K562 (cell line): ENCODE measurements at regions not wholly inside any gene's neighbourhood (a gene's known extent, or its start where the extent isn't known, plus 50 kb on each side); places are given as distances from the start of the nearest gene placed in this dataset.

ENCODE experiments used
- ATAC-seq: fragments of 200-7000 bp; cut with Tn5 transposase; 3 replicates; pipeline ENCODE4 v1.9.1; 2020; ENCODE audit warnings: moderate library complexity
- BruUV-seq: library from RNA; stranded (reverse); fragments of 400-500 nt; replicated peaks from 2 replicates; lab custom pipeline; 2021; lab: Mats Ljungman, UMichigan
- CTCF ChIA-PET: fragments of 300-600 bp; formaldehyde crosslinking; extraction: SDS; loops from one replicate; lab custom pipeline; 2021; ENCODE audit warnings: low intra/inter-chr PET ratio; lab: Yijun Ruan, JAX
- POLR2A ChIA-PET: fragments of 300-600, 350-650 bp; sonication (Branson Sonifier 250); formaldehyde crosslinking; extraction: SDS; loops from one replicate; lab custom pipeline; 2021; ENCODE audit warnings: antibody characterized with exemption, inconsistent platforms; lab: Yijun Ruan, JAX
- DNase-seq, 4 experiments: peaks; one replicate each; pipeline versions ENCODE4 v3.0.0 to v3.0.0-alpha.2; 2011 to 2018; ENCODE audit warnings: low spot score in 3 of 4, mixed read lengths in 3 of 4; ENCODE audit errors: extremely low read depth in 1 of 4
- FAIRE-seq: peaks from 2 replicates; lab custom pipeline; 2011; peaks lifted over from hg19 to GRCh38; lab: Jason Lieb, UNC
- H2AFZ ChIP-seq: 2 replicates; pipeline ENCODE4 v1.6.0; 2011; ENCODE audit warnings: low read depth, low read length, control low read depth, inconsistent platforms
- H3K27ac ChIP-seq: fragments of 200-600 bp; 3 replicates; pipeline ENCODE4 v1.8.0; 2011; ENCODE audit warnings: low read depth, mild to moderate bottlenecking, control low read depth, inconsistent platforms, low read length, moderate library complexity, mixed read lengths; ENCODE audit errors: extremely low read depth
- H3K27me3 ChIP-seq, 2 experiments: fragments of 300-600 bp in 1 of 2; 2 replicates in 1 of 2; 3 replicates in 1 of 2; pipeline versions ENCODE4 v1.6.0 to v1.8.0; 2011; ENCODE audit warnings: inconsistent platforms in 2 of 2, low read length in 2 of 2, mild to moderate bottlenecking in 1 of 2, mixed read lengths in 1 of 2, moderate library complexity in 1 of 2; ENCODE audit not compliant: control insufficient read depth in 2 of 2, insufficient read depth in 2 of 2
- H3K36me3 ChIP-seq: fragments of 300-600 bp; 3 replicates; pipeline ENCODE4 v1.8.0; 2011; ENCODE audit warnings: mild to moderate bottlenecking, low read length, inconsistent platforms; ENCODE audit not compliant: control insufficient read depth, insufficient read depth
- H3K4me1 ChIP-seq, 2 experiments: fragments of 200-600 bp in 1 of 2; replicated peaks in 1 of 2; 2 replicates in 1 of 2; 3 replicates in 1 of 2; pipeline versions ENCODE4 v1.5.1 to v1.8.0; 2011; ENCODE audit warnings: inconsistent platforms in 2 of 2, low read length in 2 of 2, mild to moderate bottlenecking in 1 of 2, mixed read lengths in 1 of 2, moderate library complexity in 1 of 2; ENCODE audit not compliant: control insufficient read depth in 2 of 2, insufficient read depth in 2 of 2
- H3K4me2 ChIP-seq: 2 replicates; pipeline ENCODE4 v1.6.1; 2011; ENCODE audit warnings: low read length, control low read depth, inconsistent platforms, mixed read lengths; ENCODE audit not compliant: insufficient read depth
- H3K4me3 ChIP-seq: fragments of 200-600 bp; sonication (generic), shearing (Covaris generic); 2 replicates; pipeline ENCODE4 v1.5.1; 2016; ENCODE audit warnings: control low read depth, inconsistent platforms
- H3K79me2 ChIP-seq: fragments of 200-600 bp; 3 replicates; pipeline ENCODE4 v1.8.0; 2011; ENCODE audit warnings: low read length, inconsistent platforms; ENCODE audit not compliant: control insufficient read depth, insufficient read depth
- H3K9ac ChIP-seq, 2 experiments: 2 replicates each; pipeline versions ENCODE4 v1.6.0 to v1.6.1; 2011; ENCODE audit warnings: low read depth in 2 of 2, low read length in 2 of 2, control low read depth in 1 of 2, inconsistent platforms in 1 of 2, mild to moderate bottlenecking in 1 of 2, mixed read lengths in 1 of 2; ENCODE audit not compliant: insufficient read depth in 1 of 2
- H3K9me1 ChIP-seq: one replicate; pipeline ENCODE4 v1.6.0; 2011; ENCODE audit warnings: inconsistent platforms, mild to moderate bottlenecking, low read length, moderate library complexity; ENCODE audit not compliant: control insufficient read depth, insufficient read depth
- H3K9me3 ChIP-seq: replicated peaks from 2 replicates; pipeline ENCODE4 v1.5.1; 2011; ENCODE audit warnings: low read depth, low read length, inconsistent platforms; ENCODE audit not compliant: control insufficient read depth, insufficient read depth
- H4K20me1 ChIP-seq: replicated peaks from 2 replicates; pipeline ENCODE4 v1.6.1; 2011; ENCODE audit warnings: low read length, inconsistent platforms, mixed read lengths; ENCODE audit not compliant: control insufficient read depth, insufficient read depth
- HDAC1 ChIP-seq, 2 experiments: fragments of 450-650 bp; IDR thresholded peaks; 2 replicates each; pipeline ENCODE4 v1.6.1; 2016 to 2017; ENCODE audit warnings: inconsistent platforms in 1 of 2, mild to moderate bottlenecking in 1 of 2, moderate library complexity in 1 of 2
- MTA3 ChIP-seq: fragments of 450-650 bp; formaldehyde crosslinking; IDR thresholded peaks from 2 replicates; pipeline ENCODE4 v1.6.1; 2017; ENCODE audit warnings: mild to moderate bottlenecking, borderline replicate concordance
- NFE2 ChIP-seq: IDR thresholded peaks from 2 replicates; pipeline ENCODE4 v1.6.1; 2014; ENCODE audit warnings: antibody characterized with exemption, low read depth
- PTTG1 ChIP-seq: fragments of 450-650 bp; IDR thresholded peaks from 2 replicates; pipeline ENCODE4 v1.6.1; 2016; ENCODE audit warnings: low read depth, mild to moderate bottlenecking, missing genetic modification characterization, missing compliant biosample characterization
- RBM14 ChIP-seq: fragments of 200-400 bp; formaldehyde crosslinking; IDR thresholded peaks from 2 replicates; pipeline ENCODE4 v1.6.1; 2018; ENCODE audit warnings: low read depth, mild to moderate bottlenecking, low read length, moderate library complexity, borderline replicate concordance; ENCODE audit not compliant: insufficient read depth
- ZC3H8 ChIP-seq: fragments of 450-650 bp; IDR thresholded peaks from 2 replicates; pipeline ENCODE4 v1.6.1; 2017
- WGBS: fragments of 100-300 bp; shearing (Covaris generic); methylation state at CpG from one replicate; pipeline ENCODE4 v1.1.6; 2016; ENCODE audit warnings: low coverage, mixed read lengths; ENCODE audit not compliant: insufficient coverage; ENCODE audit errors: missing lambda C conversion rate; 5-methylcytosine and 5-hydroxymethylcytosine counted together
- in situ Hi-C: fragments of 300-500 bp; cut with MboI; formaldehyde crosslinking; loops from 4 replicates; pipeline ENCODE4 v1.15.0; 2018; ENCODE audit warnings: inconsistent platforms, mixed read lengths
- intact Hi-C: fragments of 100-400 bp; cut with micrococcal nuclease; formaldehyde crosslinking; loops from 2 replicates; pipeline ENCODE4 v1.14.2; 2022
- TF ChIP-seq, protein P1 (sequence below): fragments of 450-650 bp; conservative IDR thresholded peaks from 2 replicates; pipeline ENCODE4 v1.6.1; 2016; ENCODE audit warnings: missing genetic modification characterization, low read depth, mild to moderate bottlenecking, missing compliant biosample characterization, moderate library complexity
- TF ChIP-seq, protein P2 (sequence below): sonication (generic); IDR thresholded peaks from 2 replicates; pipeline ENCODE4 v1.6.1; 2016
- TF ChIP-seq, protein P3 (sequence below): sonication (generic); formaldehyde crosslinking; IDR thresholded peaks from 2 replicates; pipeline ENCODE4 v1.8.1; 2023; ENCODE audit warnings: mild to moderate bottlenecking, missing genetic modification reagents

DNA sequence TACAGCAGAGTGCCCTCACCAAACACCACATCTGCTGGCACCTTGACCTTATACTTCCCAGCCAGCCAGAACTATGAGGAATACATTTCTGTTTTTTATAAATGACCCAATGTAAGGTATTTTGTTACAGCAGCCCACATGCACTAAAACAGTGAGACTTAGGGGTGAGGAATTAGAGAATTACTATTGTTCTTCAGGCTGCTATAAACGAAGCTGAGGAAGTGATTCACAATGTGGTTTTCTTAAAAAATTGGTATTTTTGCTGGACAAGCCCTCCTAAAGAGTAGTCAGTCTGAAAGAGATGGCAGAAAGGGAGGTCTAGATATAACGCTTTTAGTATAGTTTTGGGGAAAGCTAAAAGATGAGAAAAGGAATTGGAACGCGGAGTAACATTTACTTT is 101.0 kb downstream of the SLITRK6 start:
- Histone ChIP-seq H2AFZ (no peak overlapping the region), H3K4me1 (no peaks in the 10 kb centered on the region), H3K27me3 (no peaks in the 10 kb centered on the region), H3K27ac (no peak overlapping the region), H3K4me3 (no peak overlapping the region), H3K9ac (no peak overlapping the region), H3K79me2 (no peaks in the 10 kb centered on the region), H3K4me2 (no peak overlapping the region), H4K20me1 (no peaks in the 10 kb centered on the region), H3K9me1 (no peaks in the 10 kb centered on the region), H3K9me3 (no peaks in the 10 kb centered on the region), H3K36me3 (no peaks in the 10 kb centered on the region)
- 0% methylated on average over 3 of the region's 4 CpGs for WGBS
- in situ Hi-C loops (no loop called here), intact Hi-C loops (no loop called here)
- ATAC-seq (no peak), DNase-seq (no peak), FAIRE-seq (no peak)
- ChIA-PET POLR2A (no interaction called here), CTCF (no interaction called here)
- no TSS peak for BruUV-seq
- TF ChIP-seq HDAC1 (IDR thresholded peaks at IDR 0.05) (no peak), NFE2 (no peak), RBM14 (no peak), PTTG1 (tag) (no peak), MTA3 (no peak), ZC3H8 (no peak)
- TF ChIP-seq, protein P1, sequence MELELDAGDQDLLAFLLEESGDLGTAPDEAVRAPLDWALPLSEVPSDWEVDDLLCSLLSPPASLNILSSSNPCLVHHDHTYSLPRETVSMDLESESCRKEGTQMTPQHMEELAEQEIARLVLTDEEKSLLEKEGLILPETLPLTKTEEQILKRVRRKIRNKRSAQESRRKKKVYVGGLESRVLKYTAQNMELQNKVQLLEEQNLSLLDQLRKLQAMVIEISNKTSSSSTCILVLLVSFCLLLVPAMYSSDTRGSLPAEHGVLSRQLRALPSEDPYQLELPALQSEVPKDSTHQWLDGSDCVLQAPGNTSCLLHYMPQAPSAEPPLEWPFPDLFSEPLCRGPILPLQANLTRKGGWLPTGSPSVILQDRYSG (tag), result no peak
- TF ChIP-seq, protein P2, sequence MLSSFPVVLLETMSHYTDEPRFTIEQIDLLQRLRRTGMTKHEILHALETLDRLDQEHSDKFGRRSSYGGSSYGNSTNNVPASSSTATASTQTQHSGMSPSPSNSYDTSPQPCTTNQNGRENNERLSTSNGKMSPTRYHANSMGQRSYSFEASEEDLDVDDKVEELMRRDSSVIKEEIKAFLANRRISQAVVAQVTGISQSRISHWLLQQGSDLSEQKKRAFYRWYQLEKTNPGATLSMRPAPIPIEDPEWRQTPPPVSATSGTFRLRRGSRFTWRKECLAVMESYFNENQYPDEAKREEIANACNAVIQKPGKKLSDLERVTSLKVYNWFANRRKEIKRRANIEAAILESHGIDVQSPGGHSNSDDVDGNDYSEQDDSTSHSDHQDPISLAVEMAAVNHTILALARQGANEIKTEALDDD, result no peak
- TF ChIP-seq, protein P3, sequence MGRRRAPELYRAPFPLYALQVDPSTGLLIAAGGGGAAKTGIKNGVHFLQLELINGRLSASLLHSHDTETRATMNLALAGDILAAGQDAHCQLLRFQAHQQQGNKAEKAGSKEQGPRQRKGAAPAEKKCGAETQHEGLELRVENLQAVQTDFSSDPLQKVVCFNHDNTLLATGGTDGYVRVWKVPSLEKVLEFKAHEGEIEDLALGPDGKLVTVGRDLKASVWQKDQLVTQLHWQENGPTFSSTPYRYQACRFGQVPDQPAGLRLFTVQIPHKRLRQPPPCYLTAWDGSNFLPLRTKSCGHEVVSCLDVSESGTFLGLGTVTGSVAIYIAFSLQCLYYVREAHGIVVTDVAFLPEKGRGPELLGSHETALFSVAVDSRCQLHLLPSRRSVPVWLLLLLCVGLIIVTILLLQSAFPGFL (CRISPR knock-in tag), result no peak
